ENCODE measurements at regions not wholly inside any gene's neighbourhood (a gene's known extent, or its start where the extent isn't known, plus 50 kb on each side); places are given as distances from the start of the nearest gene placed in this dataset.

- dilution Hi-C loops (cut with MboI; ENCODE audit: extremely low pct_ligation_motif_present, low sequenced_read_pairs): no loop called here
- no peaks in the 10 kb centered on the region for H3K79me2 ChIP-seq (ENCODE audit: control insufficient read depth, insufficient read depth, low read length)
- no peaks in the 10 kb centered on the region for H3K9me1 ChIP-seq (replicated peaks; ENCODE audit: control insufficient read depth, extremely low read depth, insufficient read depth, low read length)
- no peaks in the 10 kb centered on the region for H3K36me3 ChIP-seq (ENCODE audit: control insufficient read depth in 2 of 2, extremely low read depth in 1 of 2, insufficient read depth in 2 of 2, low read length in 2 of 2)
- H4K20me1 ChIP-seq (replicated peaks; ENCODE audit: control insufficient read depth, extremely low read depth, insufficient read depth, low read length): no peaks in the 10 kb centered on the region
- H3K9ac ChIP-seq (replicated peaks; ENCODE audit: extremely low read depth, insufficient read depth, low read length): no peak overlapping the region
- POLR2A ChIA-PET: no interaction called here
- H3K4me3 ChIP-seq (replicated peaks in 1 of 3; ENCODE audit: insufficient read depth in 1 of 3, low read depth in 1 of 3, low read length in 3 of 3): no peak overlapping the region
- H3K27ac ChIP-seq (ENCODE audit: insufficient read depth, low read depth, low read length): no peak overlapping the region
- intact Hi-C loops (cut with micrococcal nuclease): no loop called here
- CTCF ChIA-PET: no interaction called here
- DNase-seq (ENCODE audit: low read depth, low spot score) (no peak), FAIRE-seq (no peak)
- H3K9me3 ChIP-seq (replicated peaks; ENCODE audit: control insufficient read depth, insufficient read depth, low read length): peaks cover 25% of the 10 kb centered on the region
- no peak for TF ChIP-seq MAX (IDR thresholded peaks at IDR 0.05; ENCODE audit: insufficient read depth, insufficient read length)
- no peak for TF ChIP-seq POLR2A (IDR thresholded peaks at IDR 0.05; ENCODE audit: low read depth, low read length)
- TF ChIP-seq MYC (IDR thresholded peaks at IDR 0.05; ENCODE audit: low read depth, low read length): no peak
- no peak for TF ChIP-seq JUN (IDR thresholded peaks at IDR 0.05; ENCODE audit: borderline replicate concordance, insufficient read depth, insufficient read length, low read depth)
- TF ChIP-seq GATA2 (IDR thresholded peaks at IDR 0.05; ENCODE audit: insufficient read depth, insufficient read length, low read depth, low read length): no peak
- TF ChIP-seq CTCF (IDR thresholded peaks at IDR 0.05; ENCODE audit: extremely low read depth in 1 of 2, insufficient read depth in 1 of 2, low read depth in 1 of 2, low read length in 2 of 2): no peak
- TF ChIP-seq FOS (IDR thresholded peaks at IDR 0.05; ENCODE audit: borderline replicate concordance, insufficient read depth, low read length): no peak
- TF ChIP-seq POLR2AphosphoS5 (IDR thresholded peaks at IDR 0.05; ENCODE audit: insufficient read depth, low read depth, low read length): no peak
- no peak for TF ChIP-seq EZH2 (IDR thresholded peaks at IDR 0.05; ENCODE audit: borderline replicate concordance, low read depth, low read length, severe bottlenecking)
- H3K27me3 ChIP-seq (ENCODE audit: control insufficient read depth in 2 of 2, insufficient read depth in 2 of 2, low read length in 2 of 2): no peaks in the 10 kb centered on the region
- no peaks in the 10 kb centered on the region for H3K4me1 ChIP-seq (ENCODE audit: control insufficient read depth, extremely low read depth, insufficient read depth, low read length)
- no TSS peak for BruUV-seq (replicated peaks)
- H2AFZ ChIP-seq (ENCODE audit: low read depth, low read length): no peak overlapping the region
- no peak overlapping the region for H3K4me2 ChIP-seq (ENCODE audit: insufficient read depth, low read length)
These were observed 243.9 kb downstream of the IRX2 start for GRCh38 chr5:2507611-2508010.

Data from endothelial cell of umbilical vein (primary cell).